RWPE1 (cell line): ENCODE measurements at regions not wholly inside any gene's neighbourhood (a gene's known extent, or its start where the extent isn't known, plus 50 kb on each side); places are given as distances from the start of the nearest gene placed in this dataset.

Source experiments
- CTCF ChIA-PET: fragments of 350-600 bp; sonication (Branson Sonifier 250); formaldehyde crosslinking; extraction: SDS; loops from one replicate; lab custom pipeline; 2021; lab: Yijun Ruan, JAX
- POLR2A ChIA-PET: fragments of 400-600 bp; formaldehyde crosslinking; extraction: SDS; loops from one replicate; lab custom pipeline; 2020; ENCODE audit warnings: antibody characterized with exemption; ENCODE audit not compliant: low non-redundant PET; lab: Yijun Ruan, JAX
- DNase-seq: peaks from one replicate; pipeline ENCODE4 v3.0.0; 2012; ENCODE audit warnings: low spot score
- H3K27ac ChIP-seq: fragments of 450-650 bp; 2 replicates; pipeline ENCODE4 v1.5.1; 2017
- CTCF ChIP-seq: fragments of 450-650 bp; conservative IDR thresholded peaks from 2 replicates; pipeline ENCODE4 v1.5.1; 2017; ENCODE audit warnings: low read depth, mild to moderate bottlenecking

GRCh38 chr2:4597400-4597799 lies 894.0 kb downstream of the DCDC2C start:
- H3K27ac ChIP-seq: no peak overlapping the region
- ChIA-PET CTCF (no interaction called here), POLR2A (no interaction called here)
- TF ChIP-seq CTCF: no peak
- DNase-seq: no peak

- TF ChIP-seq CTCF: no peak
- ChIA-PET POLR2A (no interaction called here), CTCF (no interaction called here)
- no peak overlapping the region for H3K27ac ChIP-seq
- DNase-seq: no peak
These were observed 901.4 kb downstream of the DCDC2C start for GRCh38 chr2:4604767-4605166.

DNA sequence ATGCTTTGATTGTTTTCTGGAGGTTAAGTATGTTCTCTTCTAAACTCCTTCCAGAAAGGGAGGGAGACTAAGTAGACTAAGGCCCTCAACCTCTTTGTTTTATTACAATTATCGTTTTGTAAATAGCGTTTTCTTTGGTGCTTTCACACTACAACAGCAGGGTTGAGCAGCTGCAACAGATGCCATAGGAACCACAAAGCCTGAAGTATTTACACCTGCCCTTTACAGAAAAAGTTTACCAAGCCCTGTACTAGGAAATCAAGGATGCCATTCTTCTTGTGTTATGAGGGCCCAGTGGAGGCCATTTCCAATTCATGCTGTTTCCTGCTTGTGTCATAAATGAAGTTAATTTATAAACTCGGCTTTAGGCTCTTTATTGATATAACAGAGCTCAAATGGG lies 914.8 kb downstream of the DCDC2C start:
- POLR2A ChIA-PET: no interaction called here
- CTCF ChIA-PET: no interaction called here
- no peak for DNase-seq
- TF ChIP-seq CTCF: no peak
- no peak overlapping the region for H3K27ac ChIP-seq

DNA sequence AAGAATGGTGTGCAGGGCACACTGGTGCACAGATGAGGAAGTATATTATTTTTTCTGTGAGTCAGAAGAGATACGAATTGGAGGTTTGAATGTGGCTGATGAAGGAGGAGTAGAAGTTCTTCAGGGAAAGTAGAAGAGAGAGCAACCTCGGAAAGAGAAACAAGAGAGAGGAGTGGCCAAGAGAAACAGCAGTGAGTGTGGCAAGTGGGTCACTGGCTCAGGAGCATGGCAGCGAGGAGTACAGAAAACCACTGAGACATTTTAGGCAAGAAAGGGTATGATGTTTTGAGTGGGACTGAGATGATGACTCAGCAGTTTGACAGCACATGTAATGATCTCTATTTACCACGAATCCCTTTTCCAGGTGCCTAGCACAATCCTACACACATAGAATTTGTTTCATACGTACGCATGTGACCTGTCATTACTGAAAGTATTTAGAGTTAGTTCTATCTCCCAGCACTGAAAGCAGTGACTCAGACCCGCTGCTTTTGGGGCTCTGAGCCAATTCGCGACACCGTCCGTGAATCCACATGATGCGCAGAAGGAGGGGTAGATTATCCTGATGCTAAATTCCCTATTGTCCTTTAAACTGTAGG lies 915.4 kb downstream of the DCDC2C start:
- TF ChIP-seq CTCF: no peak
- H3K27ac ChIP-seq: no peak overlapping the region
- ChIA-PET POLR2A (no interaction called here), CTCF (no interaction called here)
- DNase-seq: no peak

- CTCF ChIA-PET: no interaction called here
- DNase-seq: no peak
- no peak for TF ChIP-seq CTCF
- POLR2A ChIA-PET: no interaction called here
- no peak overlapping the region for H3K27ac ChIP-seq
These were observed 925.7 kb downstream of the DCDC2C start for GRCh38 chr2:4628998-4629501.

DNA sequence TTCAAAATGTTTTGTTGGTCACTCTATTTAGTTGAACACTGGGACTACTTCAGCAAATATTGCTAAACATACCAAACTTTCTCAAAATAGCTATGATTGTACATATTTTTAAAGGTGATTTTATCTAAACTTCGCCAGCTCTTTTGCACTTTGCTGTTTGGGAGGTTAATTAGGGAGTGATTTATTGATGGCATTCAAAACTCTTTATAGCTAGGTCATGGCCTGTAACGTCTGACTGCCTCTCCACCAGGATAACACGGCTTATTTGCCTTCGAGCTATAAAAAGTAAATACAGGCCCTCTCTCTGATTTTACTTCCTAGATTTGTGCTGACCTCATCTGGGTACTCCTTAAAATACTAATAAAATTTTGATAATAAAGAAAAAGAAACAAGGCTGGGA lies 931.9 kb downstream of the DCDC2C start:
- CTCF ChIA-PET: no interaction called here
- DNase-seq: no peak
- no peak for TF ChIP-seq CTCF
- POLR2A ChIA-PET: no interaction called here
- H3K27ac ChIP-seq: no peak overlapping the region

DNA sequence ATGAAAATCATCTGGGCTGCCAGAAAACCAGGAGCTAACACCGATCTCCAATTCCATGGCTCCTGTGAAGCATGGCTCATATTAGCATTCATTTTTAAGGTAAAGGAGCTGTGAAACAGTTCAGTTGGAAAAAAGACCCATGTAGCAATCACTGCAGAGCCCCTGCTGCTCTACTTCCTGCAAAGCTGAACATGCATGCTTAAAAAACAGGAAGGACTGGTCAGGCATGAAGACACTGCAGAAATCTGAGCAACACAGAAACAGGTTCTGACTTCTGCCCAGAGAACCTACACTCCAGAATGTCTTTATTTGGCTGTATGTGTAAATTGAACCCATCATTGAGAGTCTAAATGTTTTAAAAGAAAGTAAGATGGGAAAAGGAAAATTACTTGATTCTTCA lies 950.6 kb downstream of the DCDC2C start:
- no peak for TF ChIP-seq CTCF
- ChIA-PET POLR2A (no interaction called here), CTCF (no interaction called here)
- no peak overlapping the region for H3K27ac ChIP-seq
- no peak for DNase-seq
